HG02938 (cell line): ENCODE measurements at regions not wholly inside any gene's neighbourhood (a gene's known extent, or its start where the extent isn't known, plus 50 kb on each side); places are given as distances from the start of the nearest gene placed in this dataset.

Source experiments
- ATAC-seq: cut with Tn5 transposase; IDR thresholded peaks from one replicate; pipeline ENCODE4 v1.9.1; 2021; ENCODE audit warnings: mild to moderate bottlenecking, moderate library complexity; ENCODE audit not compliant: unreplicated experiment

GRCh38 chr22:49286181-49286760, 541.4 kb downstream of the BRD1 start:
- no peak for ATAC-seq

DNA sequence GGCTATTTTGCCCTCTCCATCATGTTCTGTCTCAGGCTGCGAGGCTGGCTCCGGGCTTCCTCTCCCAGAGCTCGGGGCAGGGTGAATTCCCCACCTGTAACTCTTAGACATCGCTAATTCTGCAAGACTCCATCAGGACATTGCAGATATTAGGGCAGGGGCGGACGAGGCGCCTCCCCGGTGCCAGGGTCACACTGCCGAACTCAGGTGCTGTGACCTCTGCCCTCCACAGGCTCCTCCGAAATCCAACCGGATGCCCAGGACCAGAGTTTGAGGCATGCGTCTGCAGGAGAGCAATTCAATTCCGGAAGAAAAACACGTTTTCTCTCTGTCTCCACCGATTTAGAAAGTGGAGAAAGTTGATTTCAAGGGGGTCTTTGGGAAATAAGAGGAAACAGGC, 542.7 kb downstream of the BRD1 start:
- no peak for ATAC-seq

DNA sequence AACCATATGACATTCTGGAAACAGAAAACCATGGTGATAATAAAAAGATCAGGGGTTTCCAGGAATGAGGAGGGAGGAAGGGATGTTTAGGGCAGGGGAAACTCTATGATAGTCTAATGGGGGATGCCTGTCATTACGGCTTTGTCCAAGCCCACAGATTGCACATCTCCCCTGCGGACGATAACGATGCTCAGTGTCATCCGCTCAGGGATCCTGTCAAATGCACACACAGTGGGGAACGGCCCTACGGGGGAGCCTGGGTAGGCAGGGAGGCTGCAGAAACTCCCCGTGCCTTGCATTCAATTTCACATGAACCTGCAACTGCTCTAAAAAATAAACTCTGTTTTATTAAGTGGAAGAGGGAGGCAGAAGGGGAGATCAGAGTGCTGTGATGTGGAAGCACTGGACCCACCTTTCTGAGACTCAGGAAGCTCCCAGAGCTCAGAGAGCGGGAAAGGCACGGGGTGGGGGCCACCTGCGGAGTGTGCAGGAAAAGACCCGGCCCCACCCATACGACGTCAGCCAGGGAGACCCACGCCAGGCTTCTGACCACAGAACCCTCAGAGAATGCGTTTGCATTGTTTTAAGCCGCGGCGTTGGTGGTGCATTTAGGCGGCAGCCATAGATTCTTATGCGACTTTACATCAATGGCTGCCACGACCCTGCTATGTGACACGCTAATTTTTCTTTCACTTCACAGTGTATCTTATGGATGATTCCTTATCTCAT, 543.5 kb downstream of the BRD1 start:
- no peak for ATAC-seq

DNA sequence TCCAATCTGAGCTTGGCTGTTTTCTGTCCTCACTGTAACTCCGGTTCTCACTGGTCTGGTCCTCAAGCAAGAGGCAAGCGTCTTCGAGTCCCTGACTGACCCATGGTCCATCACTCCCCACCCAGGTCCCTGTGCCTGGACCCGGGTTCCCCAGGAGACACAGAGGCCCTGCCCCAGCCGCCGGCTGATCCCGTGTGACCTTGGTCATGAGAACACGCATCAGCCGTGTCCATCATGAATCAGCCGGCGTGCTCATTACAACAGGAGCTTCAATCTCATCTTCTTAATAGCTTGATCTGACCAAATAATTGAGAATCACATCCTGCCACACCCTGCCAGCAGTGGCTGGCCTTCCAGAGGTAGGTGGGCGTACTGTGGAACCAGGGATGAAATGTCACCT, 545.1 kb downstream of the BRD1 start:
- ATAC-seq, result no peak

DNA sequence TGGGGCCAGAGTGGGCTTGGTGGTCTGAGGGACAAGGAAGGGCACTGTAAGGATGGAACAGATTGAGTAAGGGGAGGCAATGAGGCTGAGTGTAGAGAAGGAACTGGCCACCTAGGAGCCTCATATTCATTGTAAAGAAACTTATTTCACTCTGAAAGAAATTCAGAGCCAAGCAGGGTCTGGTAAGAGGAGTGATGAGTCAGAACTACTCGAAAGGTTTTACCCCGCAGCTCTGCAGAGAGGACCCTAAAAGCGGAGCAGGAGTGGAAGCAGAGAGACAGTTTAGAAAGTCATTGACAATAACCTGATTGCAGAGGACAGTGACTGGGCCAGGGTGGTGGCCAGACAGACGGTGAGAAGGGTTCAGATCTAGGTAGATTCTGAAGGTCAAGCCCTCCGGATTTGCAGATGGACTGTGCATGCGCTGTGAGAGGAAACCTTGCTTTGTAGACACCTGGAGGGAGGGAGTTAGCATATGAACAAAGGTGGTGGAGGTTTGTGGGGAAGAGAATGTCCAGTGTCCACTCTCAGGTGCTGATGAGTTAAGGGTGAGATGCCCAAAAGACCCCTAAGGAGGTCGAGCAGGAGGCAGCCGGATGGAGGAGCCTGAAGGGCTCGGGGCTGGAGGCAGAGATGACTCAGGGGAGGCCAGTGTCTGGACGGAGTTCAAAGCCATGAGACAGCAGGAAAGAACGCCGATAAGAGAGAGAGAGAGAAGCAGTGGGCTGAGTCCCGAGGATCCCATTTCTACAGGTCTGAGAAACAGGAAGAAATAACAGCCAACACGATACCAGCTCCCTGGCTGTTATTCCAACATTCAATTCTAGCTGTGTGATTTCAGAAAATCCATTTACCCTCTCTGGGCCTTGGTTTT, 546.0 kb downstream of the BRD1 start:
- no peak for ATAC-seq

GRCh38 chr22:49278340-49278739, 549.3 kb downstream of the BRD1 start:
- no peak for ATAC-seq

DNA sequence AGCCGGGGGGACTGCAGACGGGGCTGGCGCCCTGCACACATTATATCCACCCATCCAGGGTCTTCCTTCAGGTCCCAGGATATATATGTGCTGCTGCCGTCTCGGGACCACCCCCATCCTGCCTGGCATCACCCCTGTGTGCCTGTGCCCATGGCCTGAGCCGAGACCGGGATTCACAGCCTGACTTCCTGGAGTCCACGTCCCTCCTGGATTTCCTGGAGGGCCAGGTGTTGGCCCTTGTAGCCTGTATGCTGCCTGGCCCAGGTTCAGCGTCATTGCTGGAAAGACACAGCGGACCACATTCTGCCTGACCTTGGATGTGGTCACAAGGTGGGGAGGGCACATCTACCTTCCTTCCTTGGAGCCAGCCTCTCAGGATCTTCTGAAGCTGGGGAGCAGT, 551.1 kb downstream of the BRD1 start:
- no peak for ATAC-seq

DNA sequence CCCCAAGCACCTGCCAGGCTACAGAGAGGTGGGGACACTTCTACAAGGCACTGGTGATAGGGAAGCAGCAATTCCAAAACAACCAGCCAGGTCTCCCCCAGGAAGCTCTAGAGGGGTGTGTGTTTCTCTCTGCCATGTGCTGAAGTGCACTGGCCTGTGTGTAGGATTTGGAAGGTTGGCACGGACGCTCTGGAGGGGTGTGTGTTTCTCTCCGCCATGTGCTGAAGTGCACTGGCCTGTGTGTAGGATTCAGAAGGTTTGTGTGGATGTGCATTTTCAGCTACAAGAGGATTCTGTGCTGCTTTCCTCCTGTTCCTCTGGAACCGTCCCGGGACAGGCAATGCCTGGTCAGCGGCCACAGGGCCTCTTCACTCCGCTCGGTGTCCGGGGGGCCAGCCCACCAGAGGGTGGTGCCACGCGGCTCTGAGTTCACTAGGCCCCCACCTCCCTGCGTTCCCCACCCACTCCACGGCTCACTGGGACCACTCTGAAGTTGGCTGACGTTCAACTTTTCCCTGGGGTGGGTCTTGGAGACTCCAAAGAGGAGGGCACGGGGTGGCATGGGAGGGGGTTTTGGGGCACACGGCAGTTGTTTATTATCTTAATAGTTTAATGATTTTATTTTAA, 552.8 kb downstream of the BRD1 start:
- ATAC-seq, result no peak

DNA sequence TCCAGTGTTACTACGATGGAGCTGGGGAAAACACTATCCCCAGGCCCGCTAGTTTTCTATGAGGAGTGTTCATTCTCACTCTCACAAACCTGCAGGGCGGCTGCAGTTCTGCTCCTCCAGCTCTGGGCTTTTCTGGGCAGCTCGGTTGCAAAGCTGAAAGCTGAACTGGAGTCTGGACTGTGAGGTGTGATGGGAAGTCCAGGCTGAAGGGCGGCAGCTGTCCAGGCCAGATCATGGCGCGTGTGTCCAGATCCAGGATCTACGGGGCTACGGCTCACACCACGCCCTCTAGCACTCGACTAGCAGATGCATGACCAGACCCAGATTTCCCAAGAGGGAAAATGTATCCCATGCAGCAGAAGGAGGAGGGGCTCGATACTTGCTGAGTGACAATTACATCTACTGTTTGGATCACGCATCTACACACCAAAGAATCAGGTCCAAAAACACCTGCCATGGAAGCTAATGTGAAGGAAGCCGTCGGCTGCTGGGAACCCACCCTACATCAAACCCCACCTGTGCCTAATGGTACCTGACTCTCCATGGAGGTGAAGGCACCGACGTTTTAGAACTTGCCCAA, 555.0 kb downstream of the BRD1 start:
- no peak for ATAC-seq

DNA sequence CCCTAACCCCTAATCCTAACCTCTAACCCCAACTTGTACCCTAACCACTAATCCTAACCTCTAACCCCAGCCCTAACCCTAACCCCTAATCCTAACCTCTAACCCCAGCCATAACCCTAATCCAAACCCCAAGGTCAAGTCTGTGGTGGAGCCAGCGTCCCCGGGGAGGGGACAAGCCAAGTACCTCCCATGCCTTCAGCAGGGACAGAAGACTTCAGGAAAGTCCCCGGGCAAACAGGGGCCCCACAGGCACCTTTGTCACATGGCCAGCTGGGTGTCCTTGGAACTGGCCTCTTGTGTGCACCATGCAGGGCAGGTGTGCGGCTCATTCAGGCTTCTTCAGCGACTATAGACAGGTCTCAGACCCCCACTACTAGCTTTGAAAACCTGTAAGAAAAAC, 555.8 kb downstream of the BRD1 start:
- ATAC-seq, result no peak

GRCh38 chr22:49271369-49271727, 556.3 kb downstream of the BRD1 start:
- no peak for ATAC-seq

GRCh38 chr22:49270595-49271368, 556.9 kb downstream of the BRD1 start:
- no peak for ATAC-seq

- no peak for ATAC-seq
These were observed 557.7 kb downstream of the BRD1 start for GRCh38 chr22:49269928-49270327.

GRCh38 chr22:49269371-49269770, 558.3 kb downstream of the BRD1 start:
- no peak for ATAC-seq

- no peak for ATAC-seq
These were observed 558.7 kb downstream of the BRD1 start for GRCh38 chr22:49268924-49269323.

DNA sequence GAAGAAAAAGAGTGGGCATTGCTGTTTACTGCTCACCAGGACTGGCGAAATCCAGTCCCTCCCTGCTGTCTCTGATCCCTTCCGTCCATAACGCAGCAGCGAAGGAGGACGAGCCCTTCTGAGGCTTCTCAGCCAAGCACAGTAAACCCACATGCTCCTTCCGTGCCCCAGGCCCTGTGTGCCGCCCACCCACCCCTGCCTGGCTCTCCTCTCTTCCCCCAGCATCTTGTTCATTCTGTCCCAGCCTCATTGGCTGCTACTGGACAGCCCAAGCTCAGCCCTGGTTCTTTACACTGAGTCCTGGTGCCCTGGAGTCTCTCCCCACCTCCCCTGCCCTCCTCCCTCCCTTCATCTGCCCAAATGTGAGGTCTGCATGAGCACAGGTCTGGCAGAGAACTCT, 559.7 kb downstream of the BRD1 start:
- ATAC-seq, result no peak

DNA sequence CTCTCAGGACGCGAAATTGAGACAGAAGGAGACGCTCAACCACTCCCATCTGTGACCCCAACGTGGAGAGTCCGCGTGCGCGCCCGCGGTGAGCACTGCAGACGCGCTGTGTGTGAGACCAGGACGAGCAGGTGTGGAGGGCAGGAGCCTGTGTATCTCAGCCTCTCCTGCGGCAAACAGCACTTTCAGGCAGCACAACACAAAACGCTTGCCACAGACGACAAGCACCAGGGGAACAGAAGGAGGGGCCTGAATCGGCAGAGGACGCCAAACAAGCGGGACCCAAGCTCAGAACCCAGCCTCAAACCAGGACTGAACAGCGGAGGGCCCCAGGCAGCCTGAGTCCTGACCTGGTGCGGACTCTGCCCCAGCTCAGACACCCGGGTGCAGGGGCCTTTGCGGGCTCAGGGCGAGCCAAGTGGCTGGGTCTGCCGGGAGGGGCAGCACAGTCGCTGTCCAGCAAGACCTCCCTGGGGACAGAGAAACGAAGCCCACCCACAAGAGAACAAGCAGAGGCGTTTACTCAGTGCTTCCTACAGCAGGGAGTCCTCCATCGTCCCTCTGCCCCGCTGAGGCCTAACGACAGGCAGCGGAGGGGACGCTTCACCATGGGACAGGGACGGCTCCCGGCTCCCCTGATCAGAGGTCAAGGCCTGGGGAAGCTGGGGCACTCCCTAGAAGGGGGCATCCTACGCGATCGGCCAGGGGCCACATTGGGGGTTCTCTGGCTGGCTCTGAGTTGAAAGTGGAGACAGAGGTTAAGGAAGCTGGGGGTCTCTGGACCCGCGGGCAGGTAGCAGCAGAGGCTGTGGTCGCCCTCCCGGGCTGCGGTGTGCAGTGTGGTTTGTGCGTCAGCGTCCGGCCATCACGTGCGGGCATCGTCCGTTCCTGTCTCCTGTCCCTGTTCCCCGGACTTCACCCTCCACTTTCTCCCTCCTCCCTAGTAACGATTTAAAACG, 560.8 kb downstream of the BRD1 start:
- no peak for ATAC-seq

DNA sequence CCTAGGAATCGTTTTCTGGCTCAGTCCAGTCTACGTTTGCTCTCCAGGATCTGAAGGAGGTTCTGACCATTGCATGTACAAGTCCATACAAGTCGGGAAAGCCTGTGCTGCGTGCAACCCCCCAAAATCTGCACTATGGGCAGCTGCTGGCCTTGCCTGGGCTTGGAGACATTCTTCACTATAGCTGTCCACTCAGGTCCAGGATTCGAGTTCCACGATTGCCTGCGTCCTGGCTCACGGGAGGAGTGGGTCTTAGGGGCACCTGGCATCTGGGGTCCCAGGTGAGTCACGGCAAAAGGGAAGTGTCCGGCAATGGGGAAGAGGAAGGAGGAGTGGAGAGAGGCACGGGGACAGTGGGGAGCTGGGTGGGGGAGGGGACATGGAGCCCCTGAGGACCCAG, 563.0 kb downstream of the BRD1 start:
- ATAC-seq, result no peak

DNA sequence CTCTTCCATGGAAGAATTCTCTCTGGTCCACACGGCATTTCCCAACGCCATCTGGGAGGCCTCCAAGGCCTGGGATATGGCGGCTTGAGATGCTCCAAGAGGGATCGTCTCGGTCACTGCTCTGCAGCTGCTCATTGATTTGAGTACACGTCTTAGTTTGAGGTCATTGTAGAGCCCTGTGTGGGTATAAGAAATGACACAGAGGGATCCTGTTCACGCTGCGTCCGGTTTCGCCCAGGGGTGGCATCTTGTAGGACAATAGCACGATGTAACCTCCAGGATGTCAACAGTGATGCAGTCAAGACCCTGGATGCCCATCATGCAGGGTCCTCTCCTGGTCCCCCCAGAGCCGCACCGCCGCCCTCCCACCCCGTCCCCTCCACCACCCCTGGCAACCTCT, 564.6 kb downstream of the BRD1 start:
- ATAC-seq, result no peak
